Effector memory CD4-positive, alpha-beta T cell (primary cell): ENCODE measurements at regions not wholly inside any gene's neighbourhood (a gene's known extent, or its start where the extent isn't known, plus 50 kb on each side); places are given as distances from the start of the nearest gene placed in this dataset.
"Not testable (repeated sequence)": the region's sequence is repeated elsewhere in the genome, so short reads cannot be mapped to it uniquely, and the experiment has no call there.

ENCODE experiments used
- DNase-seq, 3 donors: peaks; one replicate each; pipeline ENCODE4 v3.0.0-alpha.2; 2020
- H3K27ac ChIP-seq: 2 replicates; pipeline ENCODE4 v1.7.0; 2013; ENCODE audit warnings: mild to moderate bottlenecking, low read length, moderate library complexity; ENCODE audit not compliant: insufficient read depth, poor library complexity, severe bottlenecking
- H3K27me3 ChIP-seq: replicated peaks from 2 replicates; pipeline ENCODE4 v1.7.0; 2013; ENCODE audit warnings: mild to moderate bottlenecking, low read length; ENCODE audit not compliant: insufficient read depth, control insufficient read depth, poor library complexity, severe bottlenecking
- H3K36me3 ChIP-seq: 2 replicates; pipeline ENCODE4 v1.7.0; 2013; ENCODE audit warnings: mild to moderate bottlenecking, low read length, moderate library complexity; ENCODE audit not compliant: control insufficient read depth, insufficient read depth
- H3K4me1 ChIP-seq: 2 replicates; pipeline ENCODE4 v1.7.0; 2013; ENCODE audit warnings: low read length, mild to moderate bottlenecking; ENCODE audit not compliant: control insufficient read depth, insufficient read depth, poor library complexity, severe bottlenecking
- H3K4me3 ChIP-seq: 2 replicates; pipeline ENCODE4 v1.7.0; 2013; ENCODE audit warnings: low read length, low read depth, mild to moderate bottlenecking; ENCODE audit not compliant: insufficient read depth, poor library complexity, severe bottlenecking
- H3K9me3 ChIP-seq: 2 replicates; pipeline ENCODE4 v1.7.0; 2013; ENCODE audit warnings: mild to moderate bottlenecking, low read length, moderate library complexity; ENCODE audit not compliant: control insufficient read depth

GRCh38 chr9:67708109-67708508 lies 150.6 kb upstream of the ANKRD20A1 start:
- H3K27me3 ChIP-seq, H3K27ac ChIP-seq, DNase-seq, H3K4me1 ChIP-seq, H3K9me3 ChIP-seq, H3K36me3 ChIP-seq, H3K4me3 ChIP-seq: not testable (repeated sequence)

- not testable (repeated sequence) for H3K4me3 ChIP-seq, H3K9me3 ChIP-seq, H3K27me3 ChIP-seq, H3K4me1 ChIP-seq, DNase-seq, H3K27ac ChIP-seq, H3K36me3 ChIP-seq
These were observed 147.3 kb upstream of the ANKRD20A1 start for GRCh38 chr9:67711429-67711828.

- H3K4me1 ChIP-seq, H3K4me3 ChIP-seq, H3K36me3 ChIP-seq, H3K27ac ChIP-seq, H3K9me3 ChIP-seq, DNase-seq, H3K27me3 ChIP-seq: not testable (repeated sequence)
These were observed 146.8 kb upstream of the ANKRD20A1 start for GRCh38 chr9:67711931-67712330.

GRCh38 chr9:67712956-67713355 lies 145.8 kb upstream of the ANKRD20A1 start:
- not testable (repeated sequence) for H3K9me3 ChIP-seq, H3K27me3 ChIP-seq, H3K27ac ChIP-seq, H3K4me3 ChIP-seq, DNase-seq, H3K36me3 ChIP-seq, H3K4me1 ChIP-seq

- not testable (repeated sequence) for H3K36me3 ChIP-seq, H3K9me3 ChIP-seq, H3K27me3 ChIP-seq, H3K4me3 ChIP-seq, H3K27ac ChIP-seq, H3K4me1 ChIP-seq
- DNase-seq = peak in 2 of 3 donors; percentile 2 to 23
These were observed 140.8 kb upstream of the ANKRD20A1 start for GRCh38 chr9:67717830-67718388.

GRCh38 chr9:67720491-67720890 lies 138.2 kb upstream of the ANKRD20A1 start:
- H3K27me3 ChIP-seq, H3K4me1 ChIP-seq, H3K27ac ChIP-seq, DNase-seq, H3K9me3 ChIP-seq, H3K36me3 ChIP-seq, H3K4me3 ChIP-seq: not testable (repeated sequence)

- not testable (repeated sequence) for H3K9me3 ChIP-seq, H3K27ac ChIP-seq, DNase-seq, H3K4me1 ChIP-seq, H3K36me3 ChIP-seq, H3K27me3 ChIP-seq, H3K4me3 ChIP-seq
These were observed 136.2 kb upstream of the ANKRD20A1 start for GRCh38 chr9:67722460-67723090.

GRCh38 chr9:67723185-67723584 lies 135.5 kb upstream of the ANKRD20A1 start:
- H3K27ac ChIP-seq, H3K36me3 ChIP-seq, H3K9me3 ChIP-seq, H3K4me3 ChIP-seq, H3K27me3 ChIP-seq, H3K4me1 ChIP-seq: not testable (repeated sequence)
- DNase-seq = peak in 1 of 3 donors; percentile 2

GRCh38 chr9:67724885-67725284 lies 133.8 kb upstream of the ANKRD20A1 start:
- not testable (repeated sequence) for H3K4me1 ChIP-seq, H3K9me3 ChIP-seq, H3K27me3 ChIP-seq, DNase-seq, H3K4me3 ChIP-seq, H3K36me3 ChIP-seq, H3K27ac ChIP-seq

- H3K27ac ChIP-seq, H3K9me3 ChIP-seq, DNase-seq, H3K36me3 ChIP-seq, H3K27me3 ChIP-seq, H3K4me1 ChIP-seq, H3K4me3 ChIP-seq: not testable (repeated sequence)
These were observed 132.3 kb upstream of the ANKRD20A1 start for GRCh38 chr9:67726213-67726988.
